ENCODE measurements at regions not wholly inside any gene's neighbourhood (a gene's known extent, or its start where the extent isn't known, plus 50 kb on each side); places are given as distances from the start of the nearest gene placed in this dataset.
A peak's percentile ranks its signal among the peaks of the same experiment; 100 is the strongest.
"Not testable (repeated sequence)": the region's sequence is repeated elsewhere in the genome, so short reads cannot be mapped to it uniquely, and the experiment has no call there.

DNA sequence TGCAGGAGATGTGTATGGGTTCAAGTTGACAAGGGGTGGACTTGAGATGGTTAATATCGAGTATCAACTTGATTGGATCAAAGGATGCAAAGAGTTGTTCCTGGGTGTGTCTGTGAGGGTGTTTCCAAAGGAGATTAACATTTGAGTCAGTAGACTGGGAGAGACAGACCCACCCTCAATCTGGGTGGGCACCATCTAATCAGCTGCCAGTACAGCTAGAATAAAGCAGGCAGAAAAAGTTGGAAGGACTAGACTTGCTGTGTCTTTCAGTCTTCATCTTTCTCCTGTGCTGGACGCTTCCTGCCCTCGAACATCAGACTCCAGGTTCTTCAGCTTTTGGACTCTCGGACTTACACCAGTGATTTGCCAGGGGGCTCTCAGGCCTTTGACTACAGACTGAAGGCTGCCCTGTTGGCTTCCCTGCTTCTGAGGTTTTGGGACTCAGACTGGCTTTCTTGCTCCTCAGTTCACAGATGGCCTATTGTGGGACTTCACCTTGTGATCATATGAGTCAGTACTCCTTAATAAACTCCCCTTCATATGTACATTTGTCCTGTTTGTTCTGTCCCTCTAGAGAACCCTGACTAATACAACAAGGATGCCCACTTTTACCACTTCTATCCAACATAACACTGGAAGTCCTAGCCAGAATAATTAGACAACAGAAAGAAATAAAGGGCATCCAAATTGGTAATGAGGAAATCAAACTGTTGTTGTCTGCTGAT, 62.7 kb upstream of the KRAS start:
- DNase-seq (ENCODE audit: low read depth); H3K36me3 ChIP-seq (ENCODE audit: control insufficient read depth, insufficient read depth, low read length, severe bottlenecking); H3K4me3 ChIP-seq (ENCODE audit: low read length); H3K27me3 ChIP-seq (replicated peaks; ENCODE audit: control insufficient read depth, insufficient read depth, low read length); H3K9ac ChIP-seq (ENCODE audit: low read length); H3K4me1 ChIP-seq (ENCODE audit: control insufficient read depth, insufficient read depth, low read length); H3K9me3 ChIP-seq (ENCODE audit: control insufficient read depth, low read length): not testable (repeated sequence)

DNA sequence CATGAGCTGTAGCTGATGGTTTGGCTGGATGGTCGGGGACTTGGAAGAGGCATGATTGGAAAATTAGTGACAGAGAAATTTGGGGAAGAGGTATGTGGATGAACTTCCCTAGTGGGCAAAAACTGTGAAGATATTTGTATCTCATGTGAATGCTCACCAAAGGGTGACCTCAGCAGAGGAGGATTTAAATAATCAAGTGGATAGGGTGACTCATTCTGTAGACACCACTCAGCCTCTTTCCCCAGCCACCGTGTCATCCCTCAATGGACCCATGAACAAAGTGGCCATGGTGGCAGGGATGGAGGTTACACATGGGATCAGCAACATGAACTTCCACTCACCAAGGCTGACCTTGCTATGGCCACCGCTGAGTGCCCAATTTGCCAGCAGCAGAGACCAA, 60.8 kb upstream of the KRAS start:
- Histone ChIP-seq H3K4me1 (ENCODE audit: control insufficient read depth, insufficient read depth, low read length) (no peaks in the 10 kb centered on the region), H3K36me3 (ENCODE audit: control insufficient read depth, insufficient read depth, low read length, severe bottlenecking) (no peaks in the 10 kb centered on the region), H3K4me3 (ENCODE audit: low read length) (no peak overlapping the region), H3K27me3 (replicated peaks; ENCODE audit: control insufficient read depth, insufficient read depth, low read length) (no peaks in the 10 kb centered on the region), H3K9ac (ENCODE audit: low read length) (no peak overlapping the region), H3K9me3 (ENCODE audit: control insufficient read depth, low read length) (no peaks in the 10 kb centered on the region)
- no peak for DNase-seq (ENCODE audit: low read depth)

GRCh38 chr12:25310071-25310470, 59.3 kb upstream of the KRAS start:
- not testable (repeated sequence) for H3K9ac ChIP-seq (ENCODE audit: low read length); H3K27me3 ChIP-seq (replicated peaks; ENCODE audit: control insufficient read depth, insufficient read depth, low read length); H3K9me3 ChIP-seq (ENCODE audit: control insufficient read depth, low read length); H3K36me3 ChIP-seq (ENCODE audit: control insufficient read depth, insufficient read depth, low read length, severe bottlenecking); H3K4me3 ChIP-seq (ENCODE audit: low read length); DNase-seq (ENCODE audit: low read depth); H3K4me1 ChIP-seq (ENCODE audit: control insufficient read depth, insufficient read depth, low read length)

DNA sequence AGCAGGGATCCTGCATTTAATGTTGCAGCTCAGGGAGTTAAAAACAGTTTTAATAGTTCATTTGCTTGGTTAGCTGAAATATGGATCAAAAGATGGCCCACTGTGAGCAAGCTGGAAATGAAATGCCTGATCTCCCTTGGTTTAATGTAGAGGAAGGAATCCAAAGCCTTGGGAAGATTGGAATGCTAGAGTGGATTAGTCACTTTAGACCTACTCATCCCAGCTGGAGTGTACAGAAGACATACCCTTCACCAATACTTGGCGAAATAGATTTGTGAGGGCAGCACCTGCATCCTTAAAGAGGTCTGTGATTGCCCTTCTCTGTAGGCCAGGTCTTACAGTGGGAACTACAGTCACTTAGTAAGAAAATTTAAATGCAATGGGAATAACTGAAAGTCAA, 58.0 kb upstream of the KRAS start:
- H3K9me3 ChIP-seq (ENCODE audit: control insufficient read depth, low read length) = no peaks in the 10 kb centered on the region
- DNase-seq (ENCODE audit: low read depth) = no peak

DNA sequence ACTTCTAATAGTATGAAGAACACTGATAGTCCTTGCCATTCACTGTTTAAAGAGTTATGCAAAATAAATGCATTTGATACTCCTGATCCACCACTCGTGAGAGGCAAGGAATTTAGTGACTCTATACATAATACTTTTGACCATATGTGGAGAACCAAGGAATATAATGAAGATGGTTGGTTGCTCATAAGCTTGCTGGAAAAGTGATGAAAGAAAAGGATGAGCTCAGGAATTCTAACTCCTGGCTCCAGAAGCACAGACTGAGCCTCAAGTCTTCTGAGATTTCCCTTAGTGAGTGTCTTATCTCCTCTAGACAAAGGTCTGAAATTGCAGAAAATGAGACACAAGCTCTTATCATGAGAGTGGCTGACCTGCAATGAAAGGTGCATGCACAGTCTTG, 57.1 kb upstream of the KRAS start:
- Histone ChIP-seq H3K4me3 (ENCODE audit: low read length) (no peak overlapping the region), H3K4me1 (ENCODE audit: control insufficient read depth, insufficient read depth, low read length) (no peaks in the 10 kb centered on the region)
- DNase-seq (ENCODE audit: low read depth) = no peak

More for the DNA sequence above, 58.0 kb upstream of the KRAS start:
- Histone ChIP-seq H3K9ac (ENCODE audit: low read length) (no peak overlapping the region), H3K27me3 (replicated peaks; ENCODE audit: control insufficient read depth, insufficient read depth, low read length) (no peaks in the 10 kb centered on the region), H3K4me1 (ENCODE audit: control insufficient read depth, insufficient read depth, low read length) (no peaks in the 10 kb centered on the region), H3K4me3 (ENCODE audit: low read length) (no peak overlapping the region), H3K36me3 (ENCODE audit: control insufficient read depth, insufficient read depth, low read length, severe bottlenecking) (no peaks in the 10 kb centered on the region)

GRCh38 chr12:25301798-25302197, 51.1 kb upstream of the KRAS start:
- Histone ChIP-seq H3K9me3 (ENCODE audit: control insufficient read depth, low read length) (no peaks in the 10 kb centered on the region), H3K4me1 (ENCODE audit: control insufficient read depth, insufficient read depth, low read length) (no peaks in the 10 kb centered on the region), H3K4me3 (ENCODE audit: low read length) (no peak overlapping the region), H3K9ac (ENCODE audit: low read length) (no peak overlapping the region), H3K36me3 (ENCODE audit: control insufficient read depth, insufficient read depth, low read length, severe bottlenecking) (no peaks in the 10 kb centered on the region), H3K27me3 (replicated peaks; ENCODE audit: control insufficient read depth, insufficient read depth, low read length) (no peaks in the 10 kb centered on the region)
- DNase-seq (ENCODE audit: low read depth) = peak; percentile 24

More for the DNA sequence above, 57.1 kb upstream of the KRAS start:
- Histone ChIP-seq H3K36me3 (ENCODE audit: control insufficient read depth, insufficient read depth, low read length, severe bottlenecking) (no peaks in the 10 kb centered on the region), H3K9ac (ENCODE audit: low read length) (no peak overlapping the region), H3K9me3 (ENCODE audit: control insufficient read depth, low read length) (no peaks in the 10 kb centered on the region), H3K27me3 (replicated peaks; ENCODE audit: control insufficient read depth, insufficient read depth, low read length) (no peaks in the 10 kb centered on the region)
